MCF 10A (cell line): ENCODE measurements at regions not wholly inside any gene's neighbourhood (a gene's known extent, or its start where the extent isn't known, plus 50 kb on each side); places are given as distances from the start of the nearest gene placed in this dataset.

Experiments
- BruUV-seq: library from RNA; stranded (reverse); fragments of 400-500 nt; replicated peaks from 2 replicates; lab custom pipeline; 2021; lab: Mats Ljungman, UMichigan
- CTCF ChIA-PET: fragments of 300-600 bp; sonication (Branson Sonifier 250); formaldehyde crosslinking; extraction: SDS; loops from one replicate; lab custom pipeline; 2021; ENCODE audit warnings: antibody characterized with exemption, inconsistent platforms; lab: Yijun Ruan, JAX
- POLR2A ChIA-PET: fragments of 300-600, 350-650 bp; sonication (Branson Sonifier 250); formaldehyde crosslinking; extraction: SDS; loops from one replicate; lab custom pipeline; 2020; ENCODE audit warnings: antibody characterized with exemption, inconsistent platforms; lab: Yijun Ruan, JAX
- DNase-seq: peaks from one replicate; pipeline ENCODE4 v3.0.0-alpha.2; 2018; ENCODE audit not compliant: unreplicated experiment
- H3K27ac Mint-ChIP-seq: one replicate; pipeline ENCODE4 v1.8.0; 2022; ENCODE audit warnings: mild to moderate bottlenecking, low read depth, mixed read lengths; ENCODE audit not compliant: unreplicated experiment
- H3K27me3 Mint-ChIP-seq: one replicate; pipeline ENCODE4 v1.8.0; 2022; ENCODE audit warnings: mixed read lengths; ENCODE audit not compliant: insufficient read depth, unreplicated experiment
- H3K36me3 Mint-ChIP-seq: one replicate; pipeline ENCODE4 v1.8.0; 2022; ENCODE audit warnings: mild to moderate bottlenecking, moderate library complexity, mixed read lengths; ENCODE audit not compliant: insufficient read depth, unreplicated experiment
- H3K4me1 Mint-ChIP-seq: one replicate; pipeline ENCODE4 v1.8.0; 2022; ENCODE audit warnings: mixed read lengths; ENCODE audit not compliant: insufficient read depth, unreplicated experiment
- H3K4me3 Mint-ChIP-seq: one replicate; pipeline ENCODE4 v1.8.0; 2022; ENCODE audit warnings: mild to moderate bottlenecking, moderate library complexity, mixed read lengths; ENCODE audit not compliant: unreplicated experiment
- H3K9me3 Mint-ChIP-seq: one replicate; pipeline ENCODE4 v1.8.0; 2022; ENCODE audit warnings: mixed read lengths; ENCODE audit not compliant: unreplicated experiment
- CTCF ChIP-seq: fragments of 200-600 bp; IDR thresholded peaks from one replicate; pipeline ENCODE4 v1.8.0; 2022; ENCODE audit warnings: antibody characterized with exemption, mild to moderate bottlenecking; ENCODE audit not compliant: unreplicated experiment
- intact Hi-C: fragments of 100-400 bp; cut with micrococcal nuclease; formaldehyde crosslinking; loops from 2 replicates; pipeline ENCODE4 v1.14.1; 2022

- TF ChIP-seq CTCF: no peak
- ChIA-PET CTCF (interaction anchor here (0.9 to 1.4 kb wide), 3 partner anchors 20 to 920 kb away, joined by 3 to 6 read pairs (median 3); no protein-coding TSS in a partner anchor), POLR2A (no interaction called here)
- Mint-ChIP-seq H3K4me1 (no peaks in the 10 kb centered on the region), H3K9me3 (no peaks in the 10 kb centered on the region), H3K36me3 (no peaks in the 10 kb centered on the region), H3K27ac (no peak overlapping the region), H3K27me3 (no peaks in the 10 kb centered on the region), H3K4me3 (no peak overlapping the region)
- no peak for DNase-seq
- no TSS peak for BruUV-seq
- intact Hi-C loops: no loop called here
These were observed 106.8 kb upstream of the PALMD start for GRCh38 chr1:99539131-99539530.

GRCh38 chr1:99540744-99541143, 105.2 kb upstream of the PALMD start:
- no peaks in the 10 kb centered on the region for H3K9me3 Mint-ChIP-seq
- intact Hi-C loops: no loop called here
- BruUV-seq: no TSS peak
- no peaks in the 10 kb centered on the region for H3K36me3 Mint-ChIP-seq
- H3K4me1 Mint-ChIP-seq: peaks cover 11% of the 10 kb centered on the region
- POLR2A ChIA-PET: no interaction called here
- CTCF ChIA-PET: interaction anchor here (0.5 to 1.5 kb wide), 5 partner anchors 14 to 367 kb away, joined by 3 to 5 read pairs (median 3); no protein-coding TSS in a partner anchor
- H3K27ac Mint-ChIP-seq: no peak overlapping the region
- H3K27me3 Mint-ChIP-seq: no peaks in the 10 kb centered on the region
- DNase-seq: no peak
- no peak for TF ChIP-seq CTCF
- no peak overlapping the region for H3K4me3 Mint-ChIP-seq

GRCh38 chr1:99544328-99544727, 101.6 kb upstream of the PALMD start:
- CTCF ChIA-PET: interaction anchor here (0.8 to 2.2 kb wide), 9 partner anchors 36 to 169 kb away, joined by 3 to 9 read pairs (median 7); partner anchors contain the start of gene PALMD
- no peak overlapping the region for H3K4me3 Mint-ChIP-seq
- H3K9me3 Mint-ChIP-seq: no peaks in the 10 kb centered on the region
- H3K27ac Mint-ChIP-seq: no peak overlapping the region
- no TSS peak for BruUV-seq
- H3K36me3 Mint-ChIP-seq: no peaks in the 10 kb centered on the region
- intact Hi-C loops: no loop called here
- no peak for TF ChIP-seq CTCF
- H3K27me3 Mint-ChIP-seq: no peaks in the 10 kb centered on the region
- peak; percentile 90 for DNase-seq
- H3K4me1 Mint-ChIP-seq: peaks cover 24% of the 10 kb centered on the region
- POLR2A ChIA-PET: interaction anchor here (0.8 to 2.0 kb wide), 6 partner anchors 22 to 364 kb away, joined by 3 to 9 read pairs (median 7); partner anchors contain the start of gene PALMD

GRCh38 chr1:99546432-99547416, 99.2 kb upstream of the PALMD start:
- Mint-ChIP-seq H3K9me3 (no peaks in the 10 kb centered on the region), H3K27ac (no peak overlapping the region), H3K4me1 (peaks cover 24% of the 10 kb centered on the region), H3K4me3 (no peak overlapping the region), H3K27me3 (no peaks in the 10 kb centered on the region), H3K36me3 (no peaks in the 10 kb centered on the region)
- BruUV-seq: no TSS peak
- no peak for DNase-seq
- intact Hi-C loops: no loop called here
- POLR2A ChIA-PET: interaction anchor here (1.0 kb wide), 1 partner anchor 12 kb away, joined by 4 read pairs; no protein-coding TSS in a partner anchor
- CTCF ChIA-PET: interaction anchor here (0.6 to 1.2 kb wide), 3 partner anchors 20 to 1692 kb away, joined by 3 to 5 read pairs (median 3); no protein-coding TSS in a partner anchor
- TF ChIP-seq CTCF: no peak
